Activated naive CD4-positive, alpha-beta T cell treated with Interleukin-2 at 50 U/mL for 16 hours (primary cell): ENCODE measurements at regions not wholly inside any gene's neighbourhood (a gene's known extent, or its start where the extent isn't known, plus 50 kb on each side); places are given as distances from the start of the nearest gene placed in this dataset.
"Not testable (repeated sequence)": the region's sequence is repeated elsewhere in the genome, so short reads cannot be mapped to it uniquely, and the experiment has no call there.

Experiments used
- DNase-seq: peaks from one replicate; pipeline ENCODE4 v3.0.0-alpha.2; 2020

DNA sequence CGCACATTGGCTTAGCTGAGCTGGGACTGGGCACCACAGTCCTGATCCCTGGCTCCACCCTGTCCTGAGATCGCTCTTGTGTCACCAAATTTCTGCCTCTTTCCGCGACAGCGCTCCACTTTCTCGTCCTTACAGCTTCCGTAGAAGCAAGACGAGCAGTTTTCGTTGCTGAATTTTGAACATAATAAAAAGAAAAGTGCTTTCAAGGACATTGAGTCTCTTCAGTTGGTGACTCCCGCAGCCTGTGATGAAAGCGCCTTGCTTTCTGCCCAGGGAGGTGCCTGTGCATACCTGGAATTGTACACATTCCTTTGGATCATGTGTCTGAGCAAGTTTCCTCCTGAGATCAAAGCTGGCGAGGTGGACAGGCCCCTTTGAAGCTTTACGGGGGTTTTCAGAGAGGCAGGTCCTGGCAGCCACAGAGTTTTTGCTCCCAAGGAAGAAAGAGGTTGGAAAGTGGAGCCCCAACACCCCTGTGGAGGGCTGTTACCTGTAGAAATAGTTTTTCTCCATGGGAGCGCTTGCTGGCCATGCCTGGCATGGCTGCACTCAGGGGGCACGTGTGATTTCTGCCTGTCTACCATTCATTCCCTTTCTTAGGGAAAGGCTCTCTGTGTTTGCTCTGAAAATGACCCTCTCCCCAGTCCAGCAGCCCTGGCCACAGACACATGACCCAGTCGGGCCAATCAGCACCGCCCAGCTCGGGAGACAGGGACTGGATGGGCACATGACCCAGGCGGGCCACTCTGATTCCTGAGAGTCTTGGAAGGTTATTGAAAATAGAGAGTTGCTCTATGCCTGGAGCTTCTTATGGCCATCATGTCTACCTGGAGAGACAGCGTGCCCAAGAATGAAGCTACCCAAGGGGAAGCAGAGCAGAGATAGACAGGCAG, 115.6 kb upstream of the OTOS start:
- no peak for DNase-seq

DNA sequence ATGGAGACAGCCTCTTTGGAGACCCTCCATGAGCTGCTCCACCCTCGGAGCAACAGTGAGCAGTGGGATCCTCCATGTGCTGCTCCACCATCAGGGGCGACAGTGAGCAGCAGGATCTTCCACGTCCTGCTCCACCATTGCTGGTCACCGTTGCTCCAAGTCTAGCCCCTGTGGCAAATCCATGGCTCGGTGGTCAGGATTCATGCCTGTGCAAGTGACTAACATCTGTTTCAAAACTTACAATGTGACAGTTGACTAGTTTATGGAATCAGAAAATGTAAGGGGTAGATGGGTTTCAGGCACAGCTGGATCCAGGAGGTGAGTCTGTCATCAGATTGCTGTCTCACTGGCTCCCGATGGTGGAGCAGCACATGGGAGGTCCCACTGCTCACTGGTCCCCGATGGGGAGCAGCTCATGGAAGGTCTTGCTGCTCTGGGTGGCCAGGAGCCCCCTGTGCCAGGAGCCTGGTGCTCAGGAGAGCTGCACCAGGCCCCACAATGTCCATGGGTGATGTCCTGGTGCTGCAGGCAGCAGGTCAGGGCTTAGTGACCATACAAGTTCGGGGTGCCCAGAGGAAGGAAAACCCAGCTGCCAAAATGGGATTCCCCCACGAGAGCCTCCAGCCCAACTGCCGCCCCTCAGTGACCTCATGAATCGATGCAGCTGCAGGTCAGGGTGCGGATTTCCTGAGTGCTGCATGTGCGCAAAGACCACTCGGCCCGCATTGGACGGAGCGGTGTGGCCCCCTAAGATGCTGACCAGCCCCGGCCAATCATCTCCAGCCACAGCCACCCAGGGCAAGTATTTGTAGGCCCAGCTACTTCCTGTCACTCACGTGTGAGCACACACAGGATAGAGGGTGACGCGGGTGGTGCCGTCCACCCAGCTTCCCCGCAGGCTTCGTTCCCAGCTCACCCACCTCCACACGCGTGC, 116.5 kb upstream of the OTOS start:
- DNase-seq = no peak

DNA sequence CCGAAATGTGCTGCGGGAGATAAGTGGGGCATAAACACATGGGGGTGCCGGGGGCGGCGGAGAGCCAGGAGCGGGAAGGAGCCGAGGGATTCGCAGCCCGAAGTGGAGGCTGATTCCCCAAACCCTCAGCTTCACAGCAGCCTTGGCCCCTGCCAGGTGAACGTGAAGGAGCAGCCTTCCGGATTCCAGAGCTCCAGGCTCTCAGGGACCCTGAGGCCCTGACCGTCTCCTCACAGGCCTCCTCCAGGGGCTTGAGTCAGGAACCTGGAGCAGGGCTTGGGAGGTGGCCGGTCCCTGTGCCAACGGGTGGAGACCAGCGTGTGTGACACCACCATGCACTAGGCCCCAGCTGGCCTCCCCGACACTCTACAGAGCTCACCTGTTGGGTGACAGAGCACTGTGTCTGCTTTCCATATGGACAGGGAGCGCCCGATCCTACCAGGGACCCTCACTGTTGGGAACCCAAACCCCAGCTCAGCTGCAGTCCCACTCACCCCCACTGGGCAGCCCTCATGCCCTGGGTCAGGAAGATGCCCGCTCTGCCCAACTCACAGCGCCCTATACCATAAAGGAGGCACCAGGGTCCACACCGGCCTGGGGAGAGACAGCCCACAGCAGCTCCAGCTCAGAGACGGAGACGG, 117.6 kb upstream of the OTOS start:
- no peak for DNase-seq

DNA sequence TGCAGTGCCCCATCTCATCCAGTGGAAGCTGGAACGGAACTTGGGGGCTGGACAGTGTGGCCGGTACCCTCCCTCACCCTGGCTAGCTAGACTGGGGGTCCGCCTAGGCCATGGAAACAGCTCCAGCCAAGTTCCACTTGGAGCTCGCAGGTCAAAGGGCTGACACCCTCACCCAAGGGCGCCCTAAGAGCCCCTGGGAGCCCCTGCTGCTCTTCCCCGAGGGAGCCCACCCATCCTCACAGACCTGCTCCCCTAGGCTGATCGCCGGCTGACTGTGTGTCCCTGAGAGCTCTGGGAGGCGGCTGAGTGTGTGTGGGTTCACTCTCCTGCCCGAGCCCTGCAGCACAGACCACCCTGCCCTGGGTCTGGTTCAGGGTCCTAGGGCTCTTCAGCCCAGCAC, 118.2 kb upstream of the OTOS start:
- DNase-seq = no peak

DNA sequence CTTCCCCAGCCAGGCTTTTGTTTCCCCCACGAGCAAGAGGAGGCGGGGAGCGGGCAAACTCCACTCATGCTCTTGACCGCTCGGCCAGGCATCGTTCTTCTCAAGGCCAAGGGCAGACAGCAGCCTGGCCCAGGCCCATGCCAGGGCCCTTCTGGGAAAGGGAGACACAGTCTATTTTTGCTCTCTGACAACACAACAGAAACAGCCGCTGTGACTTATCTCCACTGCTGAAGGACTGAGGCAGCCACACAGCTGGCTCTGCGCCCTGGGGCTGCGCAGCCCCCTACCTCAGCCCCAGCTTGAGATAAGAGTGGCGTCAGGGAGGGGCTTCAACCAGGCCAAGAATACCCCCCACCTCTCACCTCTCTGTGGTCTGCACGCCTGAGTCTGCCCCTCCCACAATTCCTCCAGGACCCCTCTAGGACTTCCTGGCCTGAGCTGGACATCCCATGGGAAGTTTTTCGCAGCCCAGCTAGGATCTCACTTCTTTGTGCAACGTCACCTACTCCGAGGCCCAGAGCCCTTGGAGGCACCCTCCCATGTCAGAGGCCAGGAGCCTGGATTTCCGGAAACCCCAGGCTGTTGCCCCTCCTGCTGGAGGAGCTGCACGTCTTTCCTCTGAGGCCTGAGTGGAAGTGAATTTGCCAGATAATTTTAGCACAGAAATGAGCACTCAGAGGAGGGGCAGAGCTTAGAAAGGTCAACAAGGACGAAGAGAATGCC, 118.9 kb upstream of the OTOS start:
- DNase-seq = no peak

DNA sequence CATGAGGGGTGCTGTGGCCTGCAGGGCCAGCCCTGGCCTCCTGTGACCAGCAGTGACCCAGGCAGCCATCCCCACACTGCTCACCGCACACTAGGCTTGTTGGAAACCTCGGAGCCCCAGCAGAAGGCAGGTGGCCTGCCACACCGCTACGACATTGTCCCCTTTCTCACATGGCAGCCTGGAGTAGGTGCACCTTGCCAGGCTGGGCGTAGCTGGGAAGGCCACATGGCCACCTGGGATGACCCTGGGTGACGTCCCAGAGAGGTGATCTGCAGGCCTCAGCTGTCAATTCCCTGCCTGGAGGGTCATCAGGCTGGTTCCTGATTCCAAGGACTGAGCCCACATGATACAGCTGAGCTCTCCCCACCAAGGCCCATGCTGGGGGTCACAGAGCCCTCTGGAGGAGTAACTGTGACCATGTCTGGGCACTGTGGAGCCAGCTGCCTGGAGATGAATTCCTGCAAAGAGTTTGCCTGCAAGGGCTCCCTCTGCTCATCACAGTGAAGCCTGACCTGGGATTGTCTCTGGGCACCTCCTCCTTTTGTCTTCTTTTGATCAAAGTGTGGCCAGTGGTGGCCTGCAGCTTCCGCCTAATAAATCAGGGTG, 119.6 kb upstream of the OTOS start:
- no peak for DNase-seq

DNA sequence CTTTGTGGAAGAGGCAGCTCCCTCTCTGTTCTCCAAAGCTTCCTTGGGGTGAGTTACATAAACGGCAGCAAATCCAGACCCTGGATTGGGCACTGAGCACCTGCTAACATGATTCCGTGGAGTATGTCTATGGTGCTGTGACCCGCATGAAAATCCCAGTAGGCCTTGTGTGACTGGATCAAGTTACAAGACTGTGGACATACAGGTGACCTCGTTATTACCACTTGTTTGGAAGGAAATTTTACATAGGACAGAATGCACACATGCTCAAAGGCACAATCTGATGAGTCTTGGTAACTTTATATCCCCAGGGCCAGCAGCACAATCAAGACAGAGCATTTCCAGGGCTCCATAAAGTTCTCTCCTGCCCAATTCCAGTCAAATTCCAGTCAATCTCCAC, 120.2 kb upstream of the OTOS start:
- no peak for DNase-seq

DNA sequence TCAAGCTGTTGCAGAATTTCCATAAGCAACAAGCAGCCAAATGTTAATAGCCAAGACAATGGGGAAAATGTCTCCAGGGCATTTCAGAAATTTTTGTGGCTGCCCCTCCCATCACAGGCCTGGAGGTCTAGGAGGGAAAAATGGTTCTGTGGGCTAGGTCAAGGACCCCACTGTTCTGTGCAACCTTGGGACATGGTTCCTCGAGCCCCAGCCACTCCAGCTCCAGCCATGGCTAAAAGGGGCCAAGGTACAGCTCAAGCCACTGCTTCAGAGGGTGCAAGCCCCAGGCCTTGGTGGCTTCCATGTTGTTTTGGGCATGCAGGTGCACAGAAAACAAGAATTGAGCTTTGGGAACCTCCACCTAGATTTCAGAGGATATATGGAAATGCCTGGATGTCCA, 122.1 kb upstream of the OTOS start:
- DNase-seq = not testable (repeated sequence)

DNA sequence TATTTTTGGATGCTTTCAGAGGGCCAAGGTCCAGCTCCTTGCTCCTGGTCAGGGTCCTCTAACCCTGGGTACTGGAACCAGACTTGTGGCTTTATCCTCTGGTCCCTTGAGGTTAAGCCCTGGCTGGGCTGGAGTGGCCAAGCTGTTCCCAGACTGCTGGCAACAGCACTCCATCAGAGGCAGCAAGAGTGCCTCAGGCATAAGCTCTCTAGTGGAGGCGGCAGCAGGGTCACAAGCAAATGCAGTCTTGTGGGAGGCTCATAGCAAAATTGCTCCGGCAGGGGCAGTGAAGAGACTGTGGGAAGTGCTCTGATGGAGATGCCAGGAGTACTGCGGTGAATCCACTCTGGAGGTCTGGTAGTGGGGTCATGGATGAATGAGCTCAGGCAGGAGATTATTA, 128.9 kb upstream of the OTOS start:
- no peak for DNase-seq

DNA sequence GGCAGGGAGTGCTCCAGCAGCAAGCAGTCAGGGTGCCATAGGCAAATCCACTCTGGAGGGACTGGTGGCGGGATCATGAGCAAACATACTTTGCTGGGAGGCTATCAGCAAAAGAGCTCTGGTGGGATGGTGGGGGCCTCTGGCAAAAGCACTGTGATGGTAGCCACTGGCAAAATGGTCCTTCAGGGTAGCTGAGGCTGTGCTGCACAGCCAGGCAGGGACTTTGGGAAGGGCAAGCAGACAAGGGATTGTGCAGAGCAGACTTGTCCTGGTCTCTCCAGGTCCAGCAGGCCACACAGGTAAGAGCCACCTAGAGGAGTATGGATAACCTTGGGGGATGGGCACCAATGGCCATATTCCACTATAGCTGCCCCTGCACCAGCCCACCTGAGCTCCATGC, 129.4 kb upstream of the OTOS start:
- DNase-seq = no peak

DNA sequence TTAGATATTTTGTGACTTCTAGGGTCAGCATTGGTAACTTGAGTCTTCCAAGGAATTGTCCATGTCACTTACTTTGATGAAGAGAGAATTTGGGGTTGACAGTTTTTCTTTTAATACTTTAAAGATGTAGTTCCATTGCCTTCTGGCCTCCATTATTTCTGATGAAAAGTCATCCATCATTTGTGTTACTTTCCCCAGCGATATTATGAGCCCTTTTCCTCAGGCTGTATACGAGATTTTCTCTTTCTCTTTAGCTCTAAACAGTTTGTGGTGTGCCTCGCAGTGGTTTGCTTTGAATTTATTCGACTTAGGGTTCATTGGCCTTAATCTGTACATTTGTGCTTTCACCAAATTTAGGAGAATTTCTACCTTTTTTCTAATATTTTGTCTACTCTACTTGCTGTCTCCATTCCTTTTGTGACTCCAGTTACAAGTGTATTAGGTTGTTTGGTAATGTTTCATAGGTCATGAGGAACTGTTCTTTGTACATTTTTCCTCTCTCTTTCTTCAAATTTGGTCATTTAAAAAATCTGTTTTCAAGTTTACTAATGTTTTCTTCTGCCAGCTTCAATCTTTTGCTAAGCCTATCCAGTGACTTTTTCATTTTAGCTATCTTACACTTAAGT, 131.4 kb upstream of the OTOS start:
- no peak for DNase-seq

DNA sequence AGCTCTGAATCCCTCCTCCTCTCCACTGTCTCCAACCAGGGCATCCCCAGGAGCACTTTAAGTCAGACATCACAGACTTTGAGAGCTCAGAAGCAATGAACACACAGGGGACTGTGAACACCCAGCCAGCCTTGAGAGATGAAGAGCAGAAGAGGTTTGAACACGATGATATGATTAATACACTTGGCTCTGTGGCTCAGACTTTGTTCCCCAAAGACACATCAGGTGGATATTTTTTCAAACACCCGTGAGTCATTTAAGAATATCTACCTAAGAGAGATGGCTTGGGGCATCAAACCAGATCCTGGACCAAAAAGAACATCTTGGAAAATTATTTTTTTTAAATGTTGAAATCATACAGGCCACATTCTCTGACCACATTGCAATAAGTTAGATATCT, 134.9 kb upstream of the OTOS start:
- no peak for DNase-seq

DNA sequence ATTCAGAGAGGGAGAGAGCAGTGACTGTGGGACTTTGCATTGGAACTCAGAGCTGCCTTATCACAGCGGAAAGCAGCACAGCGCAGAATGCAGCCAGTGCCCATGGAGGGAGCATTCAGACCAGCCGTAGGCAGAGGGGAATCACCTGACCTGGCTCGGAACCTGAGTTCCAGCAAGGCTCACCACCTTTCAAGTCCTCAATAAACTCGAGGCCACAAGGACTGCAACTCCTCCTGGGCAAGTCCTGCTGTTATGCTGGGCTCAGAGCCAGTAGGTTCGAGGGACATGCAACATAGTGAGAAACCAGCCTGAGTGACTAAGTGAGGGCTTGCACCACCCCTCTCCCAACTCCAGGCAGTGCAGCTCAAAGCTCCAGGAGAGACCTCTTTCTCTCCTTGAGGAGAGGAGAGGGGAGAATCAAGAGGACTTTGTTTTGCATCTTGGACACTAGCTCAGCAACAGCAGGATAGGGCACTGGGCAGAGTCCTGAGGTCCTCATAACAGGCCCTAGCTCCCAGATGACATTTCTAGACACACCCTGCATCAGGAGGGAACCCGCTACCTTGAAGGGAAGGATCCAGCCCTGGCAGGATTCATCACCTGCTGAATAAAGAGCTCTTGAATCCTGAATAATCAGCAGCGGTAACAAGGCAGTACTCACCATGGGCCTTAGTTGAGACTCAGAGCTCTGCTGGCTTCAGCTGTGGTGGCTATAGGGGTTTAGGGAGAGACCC, 136.8 kb upstream of the OTOS start:
- no peak for DNase-seq

DNA sequence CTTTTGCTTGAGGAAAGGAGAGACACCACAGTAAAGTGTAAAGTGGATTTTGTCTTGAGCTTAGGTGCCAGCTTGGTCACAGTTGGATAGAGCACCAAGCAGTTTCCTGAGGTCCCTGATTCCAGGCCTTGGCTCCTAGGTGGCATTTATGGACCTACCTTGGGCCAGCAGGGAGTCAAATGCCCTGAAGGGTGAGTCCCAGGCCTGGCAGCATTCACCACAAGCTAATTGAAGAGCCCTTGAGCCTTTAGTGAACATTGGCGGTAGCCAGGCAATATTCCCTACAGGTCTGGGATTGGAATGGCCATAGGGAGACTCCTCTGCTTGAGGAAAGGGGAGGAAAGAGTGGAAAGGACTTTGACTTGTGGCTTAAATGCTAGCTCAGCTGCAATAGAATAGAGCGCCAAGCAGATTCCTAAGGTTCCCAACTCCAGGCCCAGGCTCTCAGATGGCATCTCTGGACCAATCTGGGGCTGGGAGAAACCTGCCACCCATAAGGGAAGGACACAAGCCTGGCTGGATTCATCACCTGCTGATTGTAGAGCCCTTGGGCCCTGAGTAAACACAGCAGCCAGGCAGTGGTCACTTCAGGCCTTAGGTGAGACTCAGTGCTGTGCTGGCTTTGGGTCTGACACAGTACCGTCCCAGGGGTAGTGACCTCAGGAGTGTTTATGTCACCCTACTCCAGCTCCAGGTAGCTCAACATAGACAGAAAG, 137.5 kb upstream of the OTOS start:
- no peak for DNase-seq

DNA sequence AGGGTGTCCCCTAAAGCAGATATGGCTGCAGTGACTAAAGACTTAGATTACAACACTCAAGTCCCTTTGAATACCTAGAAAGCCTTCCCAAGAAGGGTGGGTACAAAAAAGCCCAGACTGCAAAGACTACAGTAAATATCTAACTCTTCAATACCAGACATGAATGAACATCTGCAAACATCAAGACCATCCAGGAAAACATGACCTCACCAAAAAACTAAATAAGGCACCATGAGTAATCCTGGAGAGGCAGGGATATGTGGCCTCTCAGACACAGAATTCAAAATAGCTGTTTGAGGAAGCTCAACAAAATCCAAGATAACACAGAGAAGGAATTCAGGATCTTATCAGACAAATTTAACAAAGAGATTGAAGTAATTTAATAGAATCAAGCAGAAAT, 138.2 kb upstream of the OTOS start:
- DNase-seq = no peak

DNA sequence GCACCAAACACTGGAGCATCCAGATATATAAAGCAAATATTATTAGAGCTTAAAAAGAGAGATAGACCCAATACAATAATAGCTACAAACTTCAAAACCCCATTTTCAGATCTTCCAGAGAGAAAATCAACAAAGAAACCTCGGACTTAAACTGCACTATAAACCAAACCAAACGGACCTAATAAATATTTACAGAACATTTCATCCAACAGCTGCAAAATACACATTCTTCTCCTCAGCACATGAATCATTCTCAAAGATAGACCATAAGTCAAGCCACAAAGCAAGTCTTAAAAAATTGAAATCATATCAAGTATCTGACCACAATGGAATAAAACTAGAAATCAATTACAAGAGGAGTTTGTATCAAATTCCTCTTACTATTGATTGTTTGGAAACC, 140.2 kb upstream of the OTOS start:
- no peak for DNase-seq

DNA sequence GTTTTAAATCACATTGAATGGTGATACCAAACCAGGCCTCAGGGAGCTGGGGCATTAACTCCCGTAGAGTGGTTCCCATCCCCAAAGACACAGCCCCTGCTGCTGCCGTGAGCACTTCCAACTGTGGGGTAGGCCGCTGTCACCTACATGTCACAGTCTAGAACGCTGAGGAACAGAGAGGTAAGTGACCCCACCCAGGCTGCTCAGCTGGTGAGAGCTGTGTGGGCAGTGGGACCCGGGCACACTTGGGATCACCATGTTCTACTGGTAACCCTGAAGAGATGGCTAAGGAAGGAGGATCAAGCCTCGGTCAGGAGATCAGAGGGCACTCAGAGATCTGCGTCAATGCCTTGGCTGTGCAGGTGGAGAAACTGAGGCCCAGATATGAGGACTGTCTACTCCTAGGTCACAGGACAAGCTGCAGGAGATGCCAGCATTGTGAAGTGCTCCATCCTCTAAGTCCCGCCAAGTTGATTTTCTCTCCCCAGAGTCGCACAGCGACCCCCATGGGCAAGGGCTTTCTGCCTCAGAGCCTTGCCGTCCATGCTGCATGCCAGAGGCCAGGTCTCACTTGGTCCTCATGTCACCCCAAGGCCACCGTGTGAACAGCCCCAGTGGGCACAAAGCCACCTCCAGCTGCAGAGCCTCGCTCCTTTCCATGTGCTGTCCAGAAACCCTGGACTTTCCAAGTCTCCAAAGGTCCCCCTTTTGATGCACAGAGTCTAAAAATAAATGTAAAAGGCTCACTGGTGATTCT, 144.2 kb upstream of the OTOS start:
- no peak for DNase-seq

DNA sequence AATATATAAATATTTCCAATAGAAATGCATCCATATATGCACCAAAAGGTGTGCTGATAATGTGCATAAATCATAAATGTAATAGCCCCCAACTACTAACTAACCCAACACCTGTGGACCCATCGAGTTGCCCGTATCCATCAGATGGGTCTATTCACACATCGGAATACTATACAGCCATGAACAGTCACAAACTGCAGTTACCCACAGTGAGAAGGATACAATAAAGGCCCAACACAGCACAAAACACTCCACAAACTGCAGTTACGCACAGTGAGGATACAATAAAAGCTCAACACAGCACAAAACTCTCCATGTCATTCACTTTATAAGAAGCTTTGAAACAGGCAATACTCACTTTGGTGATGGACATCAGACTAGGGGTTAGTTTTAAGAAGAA, 145.3 kb upstream of the OTOS start:
- no peak for DNase-seq

DNA sequence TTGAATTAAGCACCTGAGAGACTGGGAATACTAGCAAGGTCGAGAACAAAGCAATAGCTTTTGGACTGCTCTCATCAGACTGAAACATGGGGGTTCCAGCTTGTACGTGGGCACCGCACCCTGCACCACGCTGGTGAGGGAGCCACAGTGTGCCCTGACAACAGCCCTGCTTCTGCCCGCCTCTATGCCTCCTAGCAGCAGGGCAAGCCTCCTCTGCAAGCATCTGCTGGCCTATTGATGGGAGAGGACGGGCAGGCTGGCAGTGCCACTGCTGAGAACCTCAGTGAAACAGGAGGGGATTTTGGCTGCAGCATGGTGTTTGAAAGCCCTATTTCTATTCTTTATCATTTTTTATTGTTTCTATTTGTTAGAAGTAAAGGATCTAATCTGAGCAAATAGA, 146.1 kb upstream of the OTOS start:
- DNase-seq = no peak

DNA sequence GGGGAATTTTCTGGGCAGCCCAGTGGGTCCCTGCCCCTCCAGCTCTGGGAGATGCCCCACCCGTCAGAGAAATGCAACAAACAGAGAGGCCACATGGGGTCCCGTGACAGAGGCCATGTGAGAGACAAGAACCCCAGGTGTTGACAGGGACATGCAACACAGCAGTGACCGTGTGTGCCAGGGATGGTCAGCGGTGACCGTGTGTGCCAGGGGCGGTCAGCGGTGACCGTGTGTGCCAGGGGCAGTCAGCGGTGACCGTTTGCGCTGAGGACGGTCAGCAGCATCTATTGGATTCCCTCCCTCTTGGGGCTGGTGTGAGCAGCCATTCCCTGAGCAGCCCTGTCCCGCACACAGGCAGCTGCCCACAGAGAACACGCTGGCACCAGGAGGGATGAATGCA, 146.6 kb upstream of the OTOS start:
- no peak for DNase-seq
